Hepatocyte (in vitro differentiated cells): ENCODE measurements at regions not wholly inside any gene's neighbourhood (a gene's known extent, or its start where the extent isn't known, plus 50 kb on each side); places are given as distances from the start of the nearest gene placed in this dataset.

ENCODE experiments used
- DNase-seq: peaks from one replicate; pipeline ENCODE4 v3.0.0-alpha.2; 2016; ENCODE audit warnings: low spot score
- H2AFZ ChIP-seq: fragments of 200-600 bp; sonication (generic); 2 replicates; pipeline ENCODE4 v1.6.0; 2016; ENCODE audit warnings: antibody characterized with exemption, mild to moderate bottlenecking
- H3K27ac ChIP-seq: fragments of 200-600 bp; sonication (generic); 2 replicates; pipeline ENCODE4 v1.5.1; 2016; ENCODE audit warnings: mild to moderate bottlenecking
- H3K27me3 ChIP-seq: fragments of 200-600 bp; sonication (generic); 2 replicates; pipeline ENCODE4 v1.6.1; 2016
- H3K36me3 ChIP-seq: fragments of 200-600 bp; sonication (generic); replicated peaks from 2 replicates; pipeline ENCODE4 v1.5.1; 2016; ENCODE audit warnings: low read depth; ENCODE audit not compliant: insufficient read depth
- H3K4me1 ChIP-seq: fragments of 200-600 bp; sonication (generic); 2 replicates; pipeline ENCODE4 v1.5.1; 2016; ENCODE audit warnings: mild to moderate bottlenecking, moderate library complexity; ENCODE audit not compliant: insufficient read depth
- H3K4me2 ChIP-seq: fragments of 200-600 bp; sonication (generic); 2 replicates; pipeline ENCODE4 v1.6.0; 2016
- H3K4me3 ChIP-seq: fragments of 200-600 bp; sonication (generic); 2 replicates; pipeline ENCODE4 v1.5.1; 2016; ENCODE audit warnings: mild to moderate bottlenecking
- H3K79me2 ChIP-seq: fragments of 200-600 bp; sonication (generic); 2 replicates; pipeline ENCODE4 v1.6.0; 2017; ENCODE audit warnings: mild to moderate bottlenecking
- H3K9me2 ChIP-seq: fragments of 200-600 bp; sonication (generic); replicated peaks from 2 replicates; pipeline ENCODE4 v1.6.0; 2017; ENCODE audit warnings: mild to moderate bottlenecking; ENCODE audit not compliant: insufficient read depth
- H3K9me3 ChIP-seq: fragments of 200-600 bp; sonication (generic); 2 replicates; pipeline ENCODE4 v1.5.1; 2016; ENCODE audit warnings: low read depth, mild to moderate bottlenecking
- H4K20me1 ChIP-seq: fragments of 200-600 bp; sonication (generic); 2 replicates; pipeline ENCODE4 v1.6.0; 2016; ENCODE audit warnings: mild to moderate bottlenecking; ENCODE audit not compliant: insufficient read depth, poor library complexity, severe bottlenecking
- EZH2 ChIP-seq: fragments of 200-600 bp; sonication (generic); IDR thresholded peaks from 2 replicates; pipeline ENCODE4 v1.6.1; 2016; ENCODE audit warnings: antibody characterized with exemption, mild to moderate bottlenecking, borderline replicate concordance
- EZH2phosphoT487 ChIP-seq: fragments of 200-600 bp; sonication (generic); IDR thresholded peaks from one replicate; pipeline ENCODE4 v1.6.1; 2018; ENCODE audit warnings: antibody characterized with exemption, mild to moderate bottlenecking, low read depth, moderate library complexity; ENCODE audit not compliant: unreplicated experiment, severe bottlenecking
- WGBS: methylation state at CpG from one replicate; pipeline ENCODE4 v1.1.6; 2016; ENCODE audit warnings: low lambda C conversion rate; ENCODE audit errors: missing lambda C conversion rate; 5-methylcytosine and 5-hydroxymethylcytosine counted together
- TF ChIP-seq, protein P1 (sequence below): fragments of 200-600 bp; sonication (generic); IDR thresholded peaks from 2 replicates; pipeline ENCODE4 v1.5.1; 2016; ENCODE audit warnings: antibody characterized with exemption, mild to moderate bottlenecking; ENCODE audit not compliant: poor library complexity

- no peaks in the 10 kb centered on the region for H4K20me1 ChIP-seq
- no peak overlapping the region for H3K27ac ChIP-seq
- no peaks in the 10 kb centered on the region for H3K36me3 ChIP-seq
- H3K4me2 ChIP-seq: no peak overlapping the region
- H3K79me2 ChIP-seq: no peaks in the 10 kb centered on the region
- no peaks in the 10 kb centered on the region for H3K4me1 ChIP-seq
- no peaks in the 10 kb centered on the region for H3K9me2 ChIP-seq
- 92% methylated on average over 24 of the region's 24 CpGs for WGBS
- no peaks in the 10 kb centered on the region for H3K9me3 ChIP-seq
- TF ChIP-seq, protein P1, sequence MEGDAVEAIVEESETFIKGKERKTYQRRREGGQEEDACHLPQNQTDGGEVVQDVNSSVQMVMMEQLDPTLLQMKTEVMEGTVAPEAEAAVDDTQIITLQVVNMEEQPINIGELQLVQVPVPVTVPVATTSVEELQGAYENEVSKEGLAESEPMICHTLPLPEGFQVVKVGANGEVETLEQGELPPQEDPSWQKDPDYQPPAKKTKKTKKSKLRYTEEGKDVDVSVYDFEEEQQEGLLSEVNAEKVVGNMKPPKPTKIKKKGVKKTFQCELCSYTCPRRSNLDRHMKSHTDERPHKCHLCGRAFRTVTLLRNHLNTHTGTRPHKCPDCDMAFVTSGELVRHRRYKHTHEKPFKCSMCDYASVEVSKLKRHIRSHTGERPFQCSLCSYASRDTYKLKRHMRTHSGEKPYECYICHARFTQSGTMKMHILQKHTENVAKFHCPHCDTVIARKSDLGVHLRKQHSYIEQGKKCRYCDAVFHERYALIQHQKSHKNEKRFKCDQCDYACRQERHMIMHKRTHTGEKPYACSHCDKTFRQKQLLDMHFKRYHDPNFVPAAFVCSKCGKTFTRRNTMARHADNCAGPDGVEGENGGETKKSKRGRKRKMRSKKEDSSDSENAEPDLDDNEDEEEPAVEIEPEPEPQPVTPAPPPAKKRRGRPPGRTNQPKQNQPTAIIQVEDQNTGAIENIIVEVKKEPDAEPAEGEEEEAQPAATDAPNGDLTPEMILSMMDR: no peak
- H3K4me3 ChIP-seq: no peak overlapping the region
- no peak for DNase-seq
- H3K27me3 ChIP-seq: no peaks in the 10 kb centered on the region
- H2AFZ ChIP-seq: no peak overlapping the region
Observed at GRCh38 chr1:5661196-5662085, 330.8 kb downstream of the NPHP4 start.

- Histone ChIP-seq H3K4me1 (no peaks in the 10 kb centered on the region), H3K27ac (no peak overlapping the region), H3K9me3 (no peaks in the 10 kb centered on the region), H3K9me2 (no peaks in the 10 kb centered on the region), H3K4me3 (no peak overlapping the region), H3K4me2 (no peak overlapping the region), H3K79me2 (no peaks in the 10 kb centered on the region), H3K36me3 (no peaks in the 10 kb centered on the region), H4K20me1 (no peaks in the 10 kb centered on the region), H3K27me3 (no peaks in the 10 kb centered on the region), H2AFZ (no peak overlapping the region)
- WGBS: 62% methylated on average over 12 of the region's 13 CpGs
- no peak for TF ChIP-seq EZH2
- TF ChIP-seq, protein P1: no peak
- TF ChIP-seq EZH2phosphoT487: no peak
- DNase-seq: no peak
Observed at GRCh38 chr1:5660141-5660935, 331.9 kb downstream of the NPHP4 start.

GRCh38 chr1:5659606-5660005, 332.6 kb downstream of the NPHP4 start:
- Histone ChIP-seq H3K27ac (no peak overlapping the region), H3K79me2 (no peaks in the 10 kb centered on the region), H3K4me2 (no peak overlapping the region), H3K27me3 (no peaks in the 10 kb centered on the region), H3K4me1 (no peaks in the 10 kb centered on the region), H3K36me3 (no peaks in the 10 kb centered on the region), H3K4me3 (no peak overlapping the region), H2AFZ (no peak overlapping the region), H3K9me2 (no peaks in the 10 kb centered on the region), H3K9me3 (no peaks in the 10 kb centered on the region), H4K20me1 (no peaks in the 10 kb centered on the region)
- no peak for DNase-seq
- TF ChIP-seq EZH2 (no peak), EZH2phosphoT487 (no peak)
- TF ChIP-seq, protein P1: no peak
- WGBS: 87% methylated on average over 3 of the region's 3 CpGs
